Spinal cord (tissue), 9 donors: ENCODE measurements at regions not wholly inside any gene's neighbourhood (a gene's known extent, or its start where the extent isn't known, plus 50 kb on each side); places are given as distances from the start of the nearest gene placed in this dataset.
A peak's percentile ranks its signal among the peaks of the same experiment; 100 is the strongest.

Experiments
- DNase-seq, 6 donors: peaks; one replicate each; pipeline versions ENCODE4 v3.0.0 to v3.0.0-alpha.2; 2013 to 2015; ENCODE audit warnings: low spot score in 6 of 6, low read depth in 4 of 6
- H3K27ac ChIP-seq: one replicate; pipeline ENCODE4 v1.5.1; 2013; ENCODE audit warnings: low read depth, low read length, control low read depth
- H3K27me3 ChIP-seq: one replicate; pipeline ENCODE4 v1.6.1; 2013; ENCODE audit warnings: low read length; ENCODE audit not compliant: control insufficient read depth, insufficient read depth
- H3K36me3 ChIP-seq: one replicate; pipeline ENCODE4 v1.6.1; 2013; ENCODE audit warnings: low read length; ENCODE audit not compliant: control insufficient read depth, insufficient read depth
- H3K4me1 ChIP-seq: one replicate; pipeline ENCODE4 v1.6.1; 2013; ENCODE audit warnings: low read length; ENCODE audit not compliant: control insufficient read depth, insufficient read depth
- H3K4me3 ChIP-seq: one replicate; pipeline ENCODE4 v1.5.1; 2013; ENCODE audit warnings: low read depth, low read length, control low read depth
- H3K9me3 ChIP-seq: one replicate; pipeline ENCODE4 v1.6.1; 2013; ENCODE audit warnings: low read length; ENCODE audit not compliant: control insufficient read depth, insufficient read depth
- WGBS: methylation state at CpG from one replicate; pipeline ENCODE4 v1.1.5; 2013; ENCODE audit warnings: missing lambda C conversion rate; ENCODE audit not compliant: insufficient coverage; 5-methylcytosine and 5-hydroxymethylcytosine counted together
- donor health status: healthy.

- DNase-seq, result no peak
- Histone ChIP-seq H3K4me1 (no peaks in the 10 kb centered on the region), H3K4me3 (no peak overlapping the region), H3K27me3 (no peaks in the 10 kb centered on the region), H3K36me3 (no peaks in the 10 kb centered on the region), H3K9me3 (no peaks in the 10 kb centered on the region), H3K27ac (no peak overlapping the region)
These were observed 127.7 kb downstream of the SPTSSA start for GRCh38 chr14:34334329-34334728.

GRCh38 chr14:34331728-34332623 is 130.1 kb downstream of the SPTSSA start:
- Histone ChIP-seq H3K9me3 (no peaks in the 10 kb centered on the region), H3K4me3 (no peak overlapping the region), H3K4me1 (no peaks in the 10 kb centered on the region), H3K36me3 (no peaks in the 10 kb centered on the region), H3K27me3 (no peaks in the 10 kb centered on the region), H3K27ac (no peak overlapping the region)
- DNase-seq, result peak in 2 of 6 donors; percentile 55 to 68
- WGBS, result 50% methylated on average over 6 of the region's 9 CpGs

- no peak overlapping the region for H3K4me3 ChIP-seq
- no peaks in the 10 kb centered on the region for H3K4me1 ChIP-seq
- H3K27me3 ChIP-seq, result no peaks in the 10 kb centered on the region
- no peaks in the 10 kb centered on the region for H3K36me3 ChIP-seq
- no peaks in the 10 kb centered on the region for H3K9me3 ChIP-seq
- H3K27ac ChIP-seq, result no peak overlapping the region
- DNase-seq, result no peak
- no CpG with 5 or more reads among the region's 1 CpG for WGBS
These were observed 131.2 kb downstream of the SPTSSA start for GRCh38 chr14:34330846-34331245.

GRCh38 chr14:34329301-34329700 is 132.7 kb downstream of the SPTSSA start:
- Histone ChIP-seq H3K27ac (no peak overlapping the region), H3K4me1 (no peaks in the 10 kb centered on the region), H3K9me3 (no peaks in the 10 kb centered on the region), H3K36me3 (no peaks in the 10 kb centered on the region), H3K4me3 (no peak overlapping the region), H3K27me3 (no peaks in the 10 kb centered on the region)
- no CpG with 5 or more reads among the region's 1 CpG for WGBS
- DNase-seq, result no peak

- Histone ChIP-seq H3K27me3 (no peaks in the 10 kb centered on the region), H3K4me3 (no peak overlapping the region), H3K9me3 (no peaks in the 10 kb centered on the region), H3K36me3 (no peaks in the 10 kb centered on the region), H3K4me1 (no peaks in the 10 kb centered on the region), H3K27ac (no peak overlapping the region)
- peak in 1 of 6 donors; percentile 78 for DNase-seq
- 80% methylated on average over 1 of the region's 4 CpGs for WGBS
These were observed 133.9 kb downstream of the SPTSSA start for GRCh38 chr14:34328178-34328577.

- no peak overlapping the region for H3K4me3 ChIP-seq
- no peaks in the 10 kb centered on the region for H3K4me1 ChIP-seq
- no peak for DNase-seq
- H3K36me3 ChIP-seq, result no peaks in the 10 kb centered on the region
- no peak overlapping the region for H3K27ac ChIP-seq
- no peaks in the 10 kb centered on the region for H3K9me3 ChIP-seq
- H3K27me3 ChIP-seq, result no peaks in the 10 kb centered on the region
These were observed 136.5 kb downstream of the SPTSSA start for GRCh38 chr14:34325493-34325892.

- 100% methylated on average over 1 of the region's 6 CpGs for WGBS
- no peaks in the 10 kb centered on the region for H3K9me3 ChIP-seq
- no peaks in the 10 kb centered on the region for H3K4me1 ChIP-seq
- no peak overlapping the region for H3K4me3 ChIP-seq
- DNase-seq, result peak in 3 of 6 donors; percentile 61 to 88 (median 84)
- no peaks in the 10 kb centered on the region for H3K27me3 ChIP-seq
- no peaks in the 10 kb centered on the region for H3K36me3 ChIP-seq
- H3K27ac ChIP-seq, result no peak overlapping the region
These were observed 137.7 kb downstream of the SPTSSA start for GRCh38 chr14:34324363-34324795.

- WGBS, result 93% methylated on average over 2 of the region's 8 CpGs
- DNase-seq, result peak in 3 of 6 donors; percentile 32 to 71 (median 64)
- Histone ChIP-seq H3K27ac (no peak overlapping the region), H3K9me3 (no peaks in the 10 kb centered on the region), H3K4me1 (no peaks in the 10 kb centered on the region), H3K36me3 (no peaks in the 10 kb centered on the region), H3K27me3 (no peaks in the 10 kb centered on the region), H3K4me3 (no peak overlapping the region)
These were observed 139.1 kb downstream of the SPTSSA start for GRCh38 chr14:34322940-34323418.

GRCh38 chr14:34319140-34319539 is 142.9 kb downstream of the SPTSSA start:
- Histone ChIP-seq H3K9me3 (no peaks in the 10 kb centered on the region), H3K27me3 (no peaks in the 10 kb centered on the region), H3K4me1 (no peaks in the 10 kb centered on the region), H3K36me3 (no peaks in the 10 kb centered on the region), H3K4me3 (no peak overlapping the region), H3K27ac (no peak overlapping the region)
- DNase-seq, result no peak
- no CpG with 5 or more reads among the region's 4 CpGs for WGBS

GRCh38 chr14:34318014-34318413 is 144.0 kb downstream of the SPTSSA start:
- Histone ChIP-seq H3K36me3 (no peaks in the 10 kb centered on the region), H3K27ac (no peak overlapping the region), H3K4me3 (no peak overlapping the region), H3K9me3 (no peaks in the 10 kb centered on the region), H3K27me3 (no peaks in the 10 kb centered on the region), H3K4me1 (no peaks in the 10 kb centered on the region)
- WGBS, result no CpG with 5 or more reads among the region's 2 CpGs
- no peak for DNase-seq
